HG02852 (cell line): ENCODE measurements at regions not wholly inside any gene's neighbourhood (a gene's known extent, or its start where the extent isn't known, plus 50 kb on each side); places are given as distances from the start of the nearest gene placed in this dataset.

Experiments
- ATAC-seq: cut with Tn5 transposase; IDR thresholded peaks from one replicate; pipeline ENCODE4 v1.9.1; 2021; ENCODE audit warnings: mild to moderate bottlenecking, moderate library complexity; ENCODE audit not compliant: unreplicated experiment

DNA sequence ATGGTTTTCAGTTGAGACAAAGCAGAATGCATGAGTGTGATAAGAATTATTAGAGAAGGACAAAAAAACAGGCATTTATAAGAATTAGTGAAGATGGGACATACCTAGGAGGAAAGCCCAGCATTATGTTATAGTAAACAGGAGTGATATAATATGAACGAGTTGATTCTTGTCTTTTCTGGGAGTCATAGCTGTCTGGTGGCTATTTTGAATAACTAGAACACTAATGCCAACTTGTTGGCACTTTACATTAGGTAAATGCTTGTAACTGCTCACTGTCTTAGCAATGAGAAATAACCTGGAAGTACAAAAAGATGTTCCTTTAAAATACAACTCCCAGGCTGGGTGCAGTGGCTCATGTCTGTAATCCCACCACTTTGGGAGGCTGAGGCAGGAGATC lies 540.8 kb upstream of the SPHKAP start:
- no peak for ATAC-seq

DNA sequence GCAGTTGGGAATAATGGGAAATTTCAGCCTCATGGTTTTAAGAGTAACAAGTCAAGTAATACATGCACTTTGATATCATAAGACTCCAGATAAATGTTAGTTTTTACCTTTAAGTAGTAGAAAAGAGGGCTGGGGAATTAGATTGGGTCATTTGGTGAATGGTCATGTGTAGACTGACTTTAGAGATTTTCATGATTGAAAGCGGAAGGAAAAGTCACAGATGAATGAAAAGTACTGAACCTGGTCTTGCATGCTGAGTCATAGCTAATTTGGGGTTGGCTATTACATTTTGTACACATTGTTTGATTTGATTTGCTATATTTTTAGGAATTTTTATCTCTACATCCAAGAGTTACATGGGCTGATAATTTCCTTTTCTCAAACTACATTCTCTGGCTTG lies 539.4 kb upstream of the SPHKAP start:
- no peak for ATAC-seq

DNA sequence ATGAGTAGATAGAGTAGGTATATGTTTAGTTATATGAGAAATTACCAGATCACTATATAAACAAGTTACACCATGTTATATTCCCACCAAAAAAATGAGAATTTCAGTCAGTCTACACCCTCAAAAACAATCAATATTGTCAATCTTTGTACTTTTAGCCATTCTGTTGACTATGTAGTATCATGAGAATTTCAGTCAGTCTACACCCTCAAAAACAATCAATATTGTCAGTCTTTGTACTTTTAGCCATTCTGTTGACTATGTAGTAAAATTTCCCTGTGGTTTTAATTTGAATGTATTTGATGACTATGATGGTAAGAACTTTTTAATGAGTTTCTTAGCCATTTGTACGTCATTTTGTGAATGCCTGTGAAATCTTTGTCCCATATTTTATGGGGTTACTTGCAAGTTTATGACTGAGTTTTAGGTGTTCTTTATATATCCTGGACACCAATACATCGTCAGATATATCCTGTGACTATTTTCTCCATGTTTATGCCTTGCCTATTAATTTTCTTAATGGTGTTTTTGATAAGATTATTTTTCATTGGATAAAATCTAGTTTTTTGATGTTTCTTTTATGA lies 528.4 kb upstream of the SPHKAP start:
- no peak for ATAC-seq

DNA sequence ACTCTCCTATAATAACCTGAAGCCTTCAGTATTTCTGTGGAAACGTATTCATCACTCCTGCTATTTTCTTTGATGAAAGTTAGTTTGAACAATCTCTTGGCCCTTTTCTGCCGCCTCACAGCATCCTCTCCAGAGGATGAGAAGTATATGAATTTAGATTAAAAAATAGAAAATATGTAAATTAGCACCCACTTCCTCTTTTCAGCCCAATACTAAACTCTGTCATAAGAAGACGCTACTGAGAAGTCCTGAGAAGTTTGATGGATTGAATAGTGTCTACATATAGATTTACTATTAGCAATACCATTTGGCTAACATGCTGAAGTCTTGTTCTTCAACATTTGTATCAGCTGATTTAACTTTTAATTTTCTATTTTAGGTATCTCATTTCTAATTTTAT lies 526.4 kb upstream of the SPHKAP start:
- no peak for ATAC-seq

DNA sequence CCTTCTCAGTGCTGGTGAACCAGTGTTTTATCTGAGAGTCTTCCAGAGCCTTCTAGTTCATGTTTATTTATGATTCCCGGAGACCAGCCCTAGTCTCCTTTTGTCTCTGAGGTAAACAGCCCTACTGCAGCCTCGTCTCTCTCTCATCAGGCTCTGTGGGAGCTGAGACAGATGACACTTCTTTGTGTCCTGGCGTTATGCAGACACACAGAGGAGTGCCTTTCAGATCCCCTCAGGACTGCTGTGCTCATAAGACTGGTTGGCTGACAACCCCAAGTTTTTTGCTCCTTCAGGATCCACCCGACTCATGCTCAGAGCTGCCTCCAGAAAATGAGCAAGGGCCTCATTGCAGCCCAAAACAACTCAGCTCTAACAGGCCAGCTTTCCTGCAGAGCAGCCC lies 523.8 kb upstream of the SPHKAP start:
- ATAC-seq = no peak

DNA sequence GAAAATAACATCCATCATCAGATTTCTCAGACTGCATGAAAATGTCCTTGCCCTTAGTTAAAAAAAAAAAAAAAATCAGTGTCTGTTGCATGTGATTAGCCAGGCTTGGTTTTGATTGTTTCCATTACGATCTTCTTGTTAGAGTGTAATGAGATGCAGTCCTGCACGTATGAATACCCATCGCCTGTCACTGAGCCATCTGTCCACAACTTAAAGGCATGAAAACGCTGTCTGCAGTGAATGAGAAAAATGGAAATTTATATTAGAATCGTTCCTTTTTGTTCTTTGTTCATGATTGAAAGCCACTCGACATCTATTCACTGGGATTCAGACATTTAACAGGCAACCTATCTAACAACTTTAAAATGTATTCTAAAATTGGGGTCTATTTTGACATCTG lies 521.7 kb upstream of the SPHKAP start:
- ATAC-seq = no peak

DNA sequence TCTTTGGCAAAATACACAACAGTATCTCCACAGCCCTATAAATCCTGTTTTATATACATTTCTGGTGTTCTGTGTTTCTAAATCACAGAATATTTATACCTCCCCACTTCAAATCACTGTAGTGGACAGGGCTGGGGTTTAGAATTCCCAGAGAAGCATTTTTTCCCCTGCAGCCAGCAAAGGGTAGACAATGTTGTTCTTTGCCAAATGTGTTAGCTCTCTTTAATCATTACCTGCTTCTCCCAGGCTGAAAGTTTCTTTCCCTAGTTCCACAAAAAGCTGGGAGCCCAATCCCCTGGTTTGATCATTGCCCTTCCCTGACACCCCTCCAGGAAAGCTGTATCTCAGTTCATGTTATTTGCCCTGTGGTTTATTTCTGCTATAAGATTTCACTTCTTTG lies 520.0 kb upstream of the SPHKAP start:
- no peak for ATAC-seq

DNA sequence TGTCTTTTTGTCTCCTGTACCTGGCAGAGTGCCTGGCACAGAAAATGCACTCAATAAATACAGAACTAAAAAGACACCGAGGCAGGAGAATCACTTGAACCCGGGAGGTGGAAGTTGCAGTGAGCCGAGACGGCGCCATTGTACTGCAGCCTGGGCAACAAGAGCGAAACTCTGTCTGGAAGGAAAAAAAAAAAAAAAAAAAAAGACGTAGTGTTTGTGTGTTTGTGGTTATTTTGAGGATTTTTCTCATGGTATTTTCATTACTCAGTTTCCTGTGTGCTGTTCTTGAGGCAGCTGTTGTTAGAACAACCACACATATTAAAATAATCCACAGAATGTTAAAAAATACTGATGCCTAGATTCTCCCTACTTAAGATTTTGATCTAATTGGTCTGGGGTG lies 519.2 kb upstream of the SPHKAP start:
- ATAC-seq = no peak

DNA sequence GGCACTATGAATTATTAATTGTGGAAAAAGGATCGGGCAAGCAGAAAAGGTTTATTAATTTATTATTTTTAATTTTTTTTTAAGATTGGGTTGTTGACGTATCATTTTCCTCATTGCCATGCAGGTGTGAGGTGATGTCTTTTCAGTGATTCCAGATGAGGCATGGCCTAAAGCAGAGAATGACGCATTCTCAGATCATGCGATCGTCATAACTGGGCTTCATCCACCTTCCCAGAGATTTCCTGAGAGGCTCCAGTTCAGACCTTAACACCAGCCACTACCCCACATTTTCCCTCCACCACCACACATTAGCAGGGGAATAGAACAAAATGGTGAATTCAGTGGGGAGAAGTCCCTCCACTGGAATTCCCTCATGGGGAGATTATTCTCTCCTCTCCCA lies 518.4 kb upstream of the SPHKAP start:
- ATAC-seq = no peak

DNA sequence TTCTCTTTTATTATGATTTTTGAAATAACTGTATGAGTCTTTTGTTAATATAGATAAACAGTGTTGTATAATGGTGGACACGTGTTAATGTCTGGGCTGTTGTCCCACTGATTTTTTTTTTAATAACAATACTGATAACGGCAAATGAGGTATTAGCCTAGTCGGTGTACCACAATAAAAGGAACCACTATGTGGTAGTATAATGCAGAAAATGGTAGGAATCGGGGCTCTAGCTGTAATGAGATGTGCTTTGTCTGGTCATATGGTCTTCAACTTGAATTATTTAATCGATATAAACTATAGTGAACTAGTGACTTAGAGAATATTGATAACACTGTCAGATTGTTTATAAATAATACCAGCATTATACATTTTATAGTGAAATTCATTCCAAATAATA lies 517.9 kb upstream of the SPHKAP start:
- ATAC-seq = no peak

DNA sequence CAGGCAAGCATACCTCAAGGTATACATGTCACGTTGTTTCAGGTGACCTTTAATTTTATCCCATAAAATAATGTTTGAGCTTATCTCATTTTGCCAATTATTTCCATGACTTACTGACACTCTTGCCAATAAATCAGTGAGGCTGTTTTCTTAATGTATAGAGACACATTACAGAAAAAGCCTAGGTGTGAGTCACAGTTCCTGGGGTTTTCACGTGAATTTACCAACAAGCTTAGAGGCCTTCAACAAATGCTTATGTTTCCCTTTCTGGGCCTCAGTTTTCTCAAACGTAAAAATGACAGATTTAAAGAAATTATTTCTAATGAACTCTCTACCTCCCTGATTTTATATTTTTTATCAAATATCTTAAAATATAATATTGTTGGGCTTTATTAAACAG lies 517.5 kb upstream of the SPHKAP start:
- ATAC-seq = no peak

DNA sequence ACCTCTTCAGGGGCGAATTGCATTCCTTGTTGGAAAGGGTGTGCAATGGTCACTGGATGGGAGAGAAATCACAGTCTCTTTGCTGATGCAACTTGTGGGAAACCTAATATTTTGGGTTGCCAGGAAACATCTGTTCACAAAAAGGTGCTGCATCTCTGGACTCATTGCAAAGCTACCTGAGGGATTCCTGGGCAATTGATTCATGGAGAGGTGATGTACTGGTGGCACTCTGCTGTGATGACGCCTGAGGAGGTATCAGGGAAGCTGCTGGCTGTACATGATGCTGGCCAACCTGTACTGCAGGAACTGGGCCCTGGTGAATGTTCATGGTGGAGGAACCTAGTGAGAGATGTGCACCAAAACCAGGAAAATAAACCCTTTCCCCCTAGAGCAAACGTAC lies 516.0 kb upstream of the SPHKAP start:
- ATAC-seq = no peak

DNA sequence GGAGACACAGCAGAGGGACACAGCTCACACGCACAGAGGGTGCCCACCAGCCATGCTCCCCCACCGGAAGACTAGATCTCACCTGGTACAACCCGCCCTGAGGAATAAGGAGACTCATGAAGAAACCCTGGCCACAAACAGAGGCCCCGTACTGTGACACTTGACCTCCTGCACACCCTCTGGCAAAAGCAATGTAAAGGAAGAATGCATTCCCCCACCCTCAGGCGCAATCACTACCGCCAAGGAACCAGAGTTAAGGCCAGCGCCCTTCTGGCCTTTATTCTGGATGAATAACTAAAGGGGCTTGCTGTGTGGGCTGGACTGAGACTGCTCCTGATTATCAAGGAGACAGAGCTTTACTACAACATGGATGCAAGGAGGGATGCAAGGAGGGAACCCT lies 509.2 kb upstream of the SPHKAP start:
- ATAC-seq = no peak

DNA sequence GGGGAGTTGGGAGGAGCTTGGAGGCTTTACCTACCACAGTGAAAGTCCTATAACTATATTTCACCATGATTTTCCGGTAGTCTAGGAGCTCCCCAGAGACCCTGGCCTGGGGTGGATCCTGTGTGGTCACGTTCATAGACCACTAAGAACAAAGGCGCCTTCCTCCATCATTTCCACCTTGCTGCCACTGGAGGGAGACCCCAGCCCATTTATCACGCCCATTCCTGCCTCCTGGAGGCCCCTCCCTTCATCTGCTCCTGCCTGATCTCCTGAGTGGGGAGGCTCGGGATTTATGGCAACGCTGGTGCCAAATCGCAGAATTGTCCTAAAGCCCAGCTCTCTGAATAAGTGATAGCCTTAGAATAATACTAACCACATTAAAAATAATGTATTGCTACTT lies 507.6 kb upstream of the SPHKAP start:
- ATAC-seq = no peak

DNA sequence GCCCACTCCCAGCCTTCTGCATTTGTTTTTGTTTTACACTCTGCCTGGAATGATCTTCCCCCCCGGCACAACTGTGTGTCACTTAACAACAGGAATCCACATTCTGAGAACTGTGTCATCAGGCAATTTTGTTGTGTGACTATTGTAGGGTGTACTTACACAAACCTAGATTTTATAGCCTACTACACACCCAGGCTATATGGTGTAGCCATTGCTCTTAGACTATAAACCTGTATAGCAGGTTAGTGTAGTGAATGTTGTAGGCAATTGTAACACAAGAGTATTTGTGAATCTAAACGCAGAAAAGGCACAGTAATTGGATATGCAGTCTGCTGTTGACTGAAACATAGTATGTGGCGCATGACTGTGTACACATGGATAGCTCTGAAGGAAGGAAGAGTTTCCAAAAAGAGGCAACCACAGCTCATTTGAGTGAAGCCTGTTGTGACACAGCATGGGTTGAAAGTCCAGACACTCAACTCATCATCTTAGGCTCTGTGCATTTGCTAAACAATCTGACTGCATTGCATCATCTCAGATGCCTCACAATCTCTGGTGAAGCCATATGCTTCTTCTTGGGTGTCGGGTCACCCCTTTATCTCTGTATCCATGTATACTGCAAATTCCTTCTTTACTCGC lies 506.6 kb upstream of the SPHKAP start:
- ATAC-seq = no peak

DNA sequence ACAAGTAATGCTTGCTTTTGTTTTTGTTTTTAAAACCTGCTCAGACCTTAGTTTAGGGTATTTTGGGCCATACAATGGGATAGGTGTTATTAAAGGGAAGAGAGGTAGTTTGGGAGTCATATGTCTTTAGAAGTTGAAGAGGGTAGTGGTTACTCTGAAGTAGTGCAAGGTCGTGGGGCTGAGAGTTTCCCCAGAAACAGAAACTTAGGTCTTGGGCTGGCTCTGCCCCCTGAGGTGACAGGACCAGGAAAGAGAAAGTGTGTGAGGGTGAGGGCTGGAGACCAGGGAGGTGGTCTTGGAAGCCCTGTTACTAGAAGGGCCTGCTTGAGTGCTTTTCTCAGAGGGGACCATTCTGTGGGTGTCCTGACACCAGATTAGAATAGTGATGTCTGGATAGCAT lies 500.5 kb upstream of the SPHKAP start:
- no peak for ATAC-seq

DNA sequence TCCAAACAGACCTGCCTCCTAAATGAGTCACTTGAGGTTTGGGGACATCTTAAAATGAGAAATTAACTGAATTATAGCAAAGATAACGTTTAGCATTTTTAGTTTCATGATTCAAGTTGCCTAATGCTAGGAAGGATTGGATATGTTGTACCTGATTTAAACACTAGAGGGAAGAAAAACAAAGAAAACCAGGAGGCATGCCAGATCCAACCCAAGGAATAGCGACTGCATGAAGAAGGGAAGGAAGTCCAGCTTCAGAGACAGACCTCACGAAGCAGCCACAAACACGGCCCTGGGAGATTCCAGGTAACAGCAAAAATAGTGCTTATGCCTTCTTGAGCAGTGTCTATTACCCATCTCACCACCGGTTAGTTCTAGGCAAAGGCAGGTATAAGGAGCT lies 499.9 kb upstream of the SPHKAP start:
- ATAC-seq = no peak

DNA sequence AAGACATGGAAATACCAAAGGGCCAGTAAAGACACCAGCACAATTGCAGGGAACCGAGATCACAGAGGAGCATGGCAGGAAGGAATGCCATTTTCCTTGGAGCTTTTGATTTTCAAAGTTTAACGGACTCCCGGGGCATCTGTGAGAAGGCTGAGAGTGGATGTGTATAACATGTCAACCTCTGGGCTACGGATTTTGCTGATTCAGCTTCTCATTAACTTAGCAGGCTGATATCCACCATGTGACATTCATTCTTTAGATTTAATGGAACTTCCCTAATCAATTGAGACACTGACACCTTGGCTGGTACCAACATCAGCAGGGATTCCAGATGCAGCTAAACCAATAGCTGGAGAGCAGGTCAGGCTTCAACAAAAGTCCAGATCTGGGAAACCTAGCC lies 496.6 kb upstream of the SPHKAP start:
- no peak for ATAC-seq

DNA sequence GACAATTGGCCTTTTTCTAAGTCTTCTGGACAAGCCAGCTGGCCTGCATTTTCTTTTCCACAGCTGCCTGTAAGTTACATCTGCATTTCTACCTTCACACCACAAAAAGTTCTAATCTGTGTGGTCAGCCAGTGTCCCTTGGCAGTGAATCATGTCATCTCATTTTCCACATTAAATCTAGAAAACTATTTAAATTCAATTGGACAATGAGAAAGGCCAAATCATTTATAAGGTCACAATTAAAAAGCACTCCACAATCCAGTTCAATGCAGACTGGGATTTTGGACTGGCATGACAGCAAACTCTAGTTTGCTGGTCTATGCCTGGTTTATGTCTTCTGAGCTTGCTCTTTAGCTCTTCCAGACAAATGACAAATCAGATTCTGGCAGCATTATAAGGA lies 494.2 kb upstream of the SPHKAP start:
- no peak for ATAC-seq

DNA sequence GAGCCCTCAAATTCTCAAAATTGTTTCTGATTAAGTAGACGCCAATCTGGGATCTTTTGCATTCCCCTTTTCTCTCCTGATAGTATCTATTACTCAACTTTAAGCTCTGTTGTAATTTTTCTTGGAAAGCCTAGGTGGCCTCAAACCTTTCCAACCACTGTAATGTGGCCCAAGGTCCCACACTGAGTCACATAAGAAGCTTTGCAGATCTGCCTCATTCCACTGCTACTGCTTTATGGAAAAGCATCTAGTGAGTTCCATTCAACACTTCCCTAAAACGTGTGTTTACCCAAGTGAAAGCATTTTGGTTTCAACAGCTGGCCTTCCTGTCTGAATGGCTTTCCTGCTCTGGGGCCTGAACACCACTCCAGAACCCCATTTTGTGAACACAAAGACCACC lies 493.6 kb upstream of the SPHKAP start:
- ATAC-seq = no peak

DNA sequence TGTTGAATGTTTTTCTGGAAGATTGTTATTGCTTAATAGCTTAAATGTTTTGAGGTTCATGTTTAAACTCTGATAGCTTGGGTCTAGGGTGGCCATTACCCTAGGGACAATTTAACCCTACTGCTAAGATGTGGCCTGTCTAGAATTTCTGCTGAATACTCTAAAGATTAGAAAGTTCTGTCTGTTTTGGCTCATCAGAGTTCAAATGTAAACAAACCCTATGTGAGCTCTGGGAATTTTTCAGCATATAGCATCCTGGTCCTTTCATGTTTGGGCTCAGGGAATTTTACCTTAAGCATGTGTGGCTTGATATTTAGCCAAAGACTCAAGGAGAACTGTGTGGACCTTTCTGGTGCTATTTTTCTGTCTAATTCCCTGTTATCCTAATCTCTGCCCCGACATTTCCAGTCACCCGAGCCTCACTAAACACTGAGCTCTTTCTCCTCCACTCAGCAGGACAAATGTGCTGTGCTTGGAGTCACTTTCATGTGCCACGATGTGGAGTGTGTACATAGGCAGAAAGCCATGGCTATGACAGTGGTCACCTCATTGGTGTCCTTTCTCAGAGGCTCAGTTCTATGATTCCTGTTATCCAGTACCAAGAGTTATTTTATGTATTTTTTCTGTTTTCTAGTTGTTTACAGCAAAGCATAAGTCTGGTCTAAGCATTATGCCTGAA lies 492.5 kb upstream of the SPHKAP start:
- no peak for ATAC-seq

DNA sequence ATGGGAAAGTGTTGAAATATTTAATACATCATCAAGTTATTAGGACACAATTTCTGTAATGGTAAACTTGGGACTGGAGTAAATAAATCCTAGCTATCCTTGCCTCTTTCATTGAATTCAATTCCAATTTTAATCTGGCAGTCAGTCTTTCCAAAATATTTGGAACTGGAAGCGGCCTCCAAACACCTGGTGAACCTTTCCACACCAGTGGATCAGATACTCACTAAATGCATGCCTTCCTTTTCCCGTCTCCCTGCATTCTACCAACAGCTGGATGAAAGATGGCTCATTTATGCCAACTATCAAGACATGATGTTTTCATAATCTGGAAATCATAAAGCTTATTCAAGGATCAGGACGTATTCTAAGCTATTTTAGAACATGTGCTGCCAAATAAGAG lies 488.2 kb upstream of the SPHKAP start:
- ATAC-seq = no peak

DNA sequence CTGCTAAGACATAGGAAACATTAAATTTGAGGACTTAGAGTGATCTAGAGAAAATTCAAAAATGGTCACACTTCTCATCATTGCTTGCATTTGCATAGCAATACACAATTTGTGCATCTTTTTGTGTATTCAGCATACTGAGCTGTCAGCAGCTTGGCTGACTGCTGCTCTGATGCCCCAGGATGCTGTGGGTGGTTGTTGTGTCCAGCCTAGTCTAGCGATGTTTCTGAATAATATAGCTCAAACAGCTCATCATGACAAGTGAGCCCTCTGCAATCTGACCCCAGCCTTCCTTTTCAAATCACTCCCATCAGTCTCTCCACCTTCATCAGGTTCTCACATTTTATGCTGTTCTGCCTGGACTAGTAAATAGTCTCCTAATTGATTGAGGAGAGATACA lies 483.7 kb upstream of the SPHKAP start:
- ATAC-seq = no peak
